Loucy (cell line): ENCODE measurements at regions not wholly inside any gene's neighbourhood (a gene's known extent, or its start where the extent isn't known, plus 50 kb on each side); places are given as distances from the start of the nearest gene placed in this dataset.

Experiments
- CTCF ChIP-seq: fragments of 200-600 bp; sonication (generic); conservative IDR thresholded peaks from 2 replicates; pipeline ENCODE4 v1.5.1; 2014; ENCODE audit warnings: mild to moderate bottlenecking, antibody characterized with exemption, low read length
- EZH2phosphoT487 ChIP-seq: fragments of 200-600 bp; IDR thresholded peaks from 2 replicates; pipeline ENCODE4 v1.6.1; 2018; ENCODE audit warnings: antibody characterized with exemption, mild to moderate bottlenecking, moderate library complexity, borderline replicate concordance

GRCh38 chr13:50213526-50213925 is 198.3 kb downstream of the KCNRG start:
- TF ChIP-seq CTCF (no peak), EZH2phosphoT487 (no peak)
